Body of pancreas (tissue), 4 donors: ENCODE measurements at regions not wholly inside any gene's neighbourhood (a gene's known extent, or its start where the extent isn't known, plus 50 kb on each side); places are given as distances from the start of the nearest gene placed in this dataset.

Experiments used
- ATAC-seq: fragments of 150-250 bp; one replicate; pipeline ENCODE4 v1.9.1; 2016
- DNase-seq, 4 donors: peaks; one replicate each; pipeline ENCODE4 v3.0.0-alpha.2; 2019
- H3K27ac ChIP-seq, 4 donors: fragments of 200-600 bp; sonication (generic); 1 replicate in 3 of 4; 2 replicates in 1 of 4; pipeline versions ENCODE4 v1.5.1 to v1.6.1; 2016 to 2019; ENCODE audit warnings: mild to moderate bottlenecking in 1 of 4, mixed read lengths in 1 of 4, moderate library complexity in 1 of 4
- H3K27me3 ChIP-seq, 2 donors: fragments of 200-600 bp; sonication (generic); one replicate each; pipeline ENCODE4 v1.6.0; 2016; ENCODE audit warnings: mild to moderate bottlenecking in 1 of 2
- H3K36me3 ChIP-seq, 2 donors: fragments of 200-600 bp; sonication (generic); replicated peaks in 1 of 2; 2 replicates each; pipeline ENCODE4 v1.5.1; 2016; ENCODE audit warnings: low read depth in 2 of 2; ENCODE audit not compliant: insufficient read depth in 1 of 2
- H3K4me1 ChIP-seq: fragments of 200-600 bp; sonication (generic); one replicate; pipeline ENCODE4 v1.6.0; 2016
- H3K4me3 ChIP-seq, 2 donors: fragments of 200-600 bp; sonication (generic); 1 replicate in 1 of 2; 2 replicates in 1 of 2; pipeline ENCODE4 v1.5.1; 2016 to 2019
- H3K9me3 ChIP-seq, 3 donors: fragments of 200-600 bp; sonication (generic); 1 replicate in 2 of 3; 2 replicates in 1 of 3; pipeline ENCODE4 v1.5.1; 2016
- POLR2A ChIP-seq, 3 donors: fragments of 450-650 bp; IDR thresholded peaks; one replicate each; pipeline ENCODE4 v1.6.1; 2016; ENCODE audit warnings: antibody characterized with exemption in 3 of 3, mild to moderate bottlenecking in 2 of 3
- WGBS, 2 donors: methylation state at CpG; one replicate each; pipeline ENCODE4 v1.1.5; 2017; 5-methylcytosine and 5-hydroxymethylcytosine counted together
- intact Hi-C: fragments of 100-400 bp; cut with DNase I; formaldehyde crosslinking; loops from one replicate; pipeline ENCODE4 v1.15.1; 2023
- TF ChIP-seq, protein P1 (sequence below), 7 experiments: fragments of 450-650 bp in 4 of 7; fragments of 200-600 bp in 3 of 7; sonication (generic) in 3 of 7; IDR thresholded peaks; one replicate each; pipeline ENCODE4 v1.5.1; 2016 to 2019; ENCODE audit warnings: antibody characterized with exemption in 7 of 7

DNA sequence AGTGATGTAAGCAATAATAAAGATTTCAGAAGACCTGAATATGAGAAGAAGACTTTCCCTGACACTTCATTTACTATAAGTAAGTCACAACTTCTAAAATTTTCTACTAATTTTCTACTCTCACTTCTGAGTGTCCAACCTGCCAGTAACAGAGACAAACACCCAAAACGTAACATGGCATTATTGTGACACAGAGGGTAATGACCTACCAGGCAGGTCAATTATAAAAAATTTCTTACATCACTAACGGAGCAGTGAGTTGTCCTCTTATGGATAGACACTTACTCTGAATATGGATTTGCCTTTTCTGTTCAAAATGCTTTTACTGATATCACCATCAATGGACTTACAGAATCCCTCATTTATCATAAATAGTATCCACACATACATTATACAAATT lies 405.9 kb upstream of the MAGEB16 start:
- DNase-seq (no peak), ATAC-seq (no peak)
- H3K4me3 ChIP-seq, result no peak overlapping the region
- no peak overlapping the region for H3K27ac ChIP-seq
- H3K4me1 ChIP-seq, result no peaks in the 10 kb centered on the region
- no peaks in the 10 kb centered on the region for H3K36me3 ChIP-seq
- WGBS, 2 donors, result 88 to 94% methylated on average over 2 of the region's 2 CpGs
- intact Hi-C loops, result no loop called here
- H3K27me3 ChIP-seq, result no peaks in the 10 kb centered on the region
- no peaks in the 10 kb centered on the region for H3K9me3 ChIP-seq
- TF ChIP-seq POLR2A (IDR thresholded peaks at IDR 0.05), result no peak
- TF ChIP-seq, protein P1, sequence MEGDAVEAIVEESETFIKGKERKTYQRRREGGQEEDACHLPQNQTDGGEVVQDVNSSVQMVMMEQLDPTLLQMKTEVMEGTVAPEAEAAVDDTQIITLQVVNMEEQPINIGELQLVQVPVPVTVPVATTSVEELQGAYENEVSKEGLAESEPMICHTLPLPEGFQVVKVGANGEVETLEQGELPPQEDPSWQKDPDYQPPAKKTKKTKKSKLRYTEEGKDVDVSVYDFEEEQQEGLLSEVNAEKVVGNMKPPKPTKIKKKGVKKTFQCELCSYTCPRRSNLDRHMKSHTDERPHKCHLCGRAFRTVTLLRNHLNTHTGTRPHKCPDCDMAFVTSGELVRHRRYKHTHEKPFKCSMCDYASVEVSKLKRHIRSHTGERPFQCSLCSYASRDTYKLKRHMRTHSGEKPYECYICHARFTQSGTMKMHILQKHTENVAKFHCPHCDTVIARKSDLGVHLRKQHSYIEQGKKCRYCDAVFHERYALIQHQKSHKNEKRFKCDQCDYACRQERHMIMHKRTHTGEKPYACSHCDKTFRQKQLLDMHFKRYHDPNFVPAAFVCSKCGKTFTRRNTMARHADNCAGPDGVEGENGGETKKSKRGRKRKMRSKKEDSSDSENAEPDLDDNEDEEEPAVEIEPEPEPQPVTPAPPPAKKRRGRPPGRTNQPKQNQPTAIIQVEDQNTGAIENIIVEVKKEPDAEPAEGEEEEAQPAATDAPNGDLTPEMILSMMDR (IDR thresholded peaks at IDR 0.05), result no peak

DNA sequence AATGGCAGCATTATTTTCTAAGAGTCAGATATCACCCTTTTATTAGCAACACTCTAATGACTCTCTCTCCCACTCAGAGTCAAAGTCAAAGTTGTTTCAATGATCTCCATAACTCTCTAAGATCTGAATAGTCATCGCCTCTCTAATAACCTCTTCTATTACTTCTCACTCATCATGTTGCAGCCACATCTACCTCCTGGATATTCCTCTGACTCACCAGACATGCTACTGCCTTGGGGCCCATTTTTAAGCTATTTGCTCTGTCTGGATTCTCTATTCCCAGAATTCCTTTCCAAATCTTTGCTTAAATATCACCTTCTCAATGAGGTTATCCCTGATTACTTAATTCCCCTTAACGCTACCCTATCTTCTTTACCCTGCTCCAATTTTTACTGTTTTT lies 391.8 kb upstream of the MAGEB16 start:
- H3K4me1 ChIP-seq, result no peaks in the 10 kb centered on the region
- intact Hi-C loops, result no loop called here
- no peaks in the 10 kb centered on the region for H3K27me3 ChIP-seq
- H3K36me3 ChIP-seq, result no peaks in the 10 kb centered on the region
- H3K27ac ChIP-seq, result no peak overlapping the region
- TF ChIP-seq, protein P1 (IDR thresholded peaks at IDR 0.05), result no peak
- TF ChIP-seq POLR2A (IDR thresholded peaks at IDR 0.05), result no peak
- no peaks in the 10 kb centered on the region for H3K9me3 ChIP-seq
- DNase-seq, result no peak
- no peak overlapping the region for H3K4me3 ChIP-seq
- 96 to 97% methylated on average over 2 of the region's 2 CpGs for WGBS, 2 donors
- no peak for ATAC-seq

DNA sequence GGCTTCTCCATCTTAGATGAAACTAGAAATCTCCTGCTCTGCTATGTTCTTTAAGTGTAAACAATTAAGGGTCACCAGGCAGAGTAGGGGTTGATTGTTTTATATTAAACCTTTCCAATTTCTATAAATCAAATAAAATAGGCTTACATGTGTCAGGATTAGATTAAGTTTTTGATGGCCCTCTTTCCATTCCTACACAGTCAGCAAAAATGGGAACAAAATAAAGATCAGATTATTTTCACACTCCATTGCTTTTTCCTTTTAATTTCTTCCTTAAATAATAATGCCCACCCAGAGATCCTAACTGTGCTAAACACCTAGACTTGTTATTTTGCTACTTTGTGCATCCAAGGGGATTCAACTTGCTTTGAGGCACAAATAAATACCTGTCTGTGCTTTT lies 381.4 kb upstream of the MAGEB16 start:
- no peak for DNase-seq
- no peaks in the 10 kb centered on the region for H3K36me3 ChIP-seq
- no peak overlapping the region for H3K27ac ChIP-seq
- no peaks in the 10 kb centered on the region for H3K9me3 ChIP-seq
- no peak for ATAC-seq
- no peaks in the 10 kb centered on the region for H3K27me3 ChIP-seq
- TF ChIP-seq, protein P1 (IDR thresholded peaks at IDR 0.05), result no peak
- no peak for TF ChIP-seq POLR2A (IDR thresholded peaks at IDR 0.05)
- intact Hi-C loops, result no loop called here
- no peaks in the 10 kb centered on the region for H3K4me1 ChIP-seq
- H3K4me3 ChIP-seq, result no peak overlapping the region

DNA sequence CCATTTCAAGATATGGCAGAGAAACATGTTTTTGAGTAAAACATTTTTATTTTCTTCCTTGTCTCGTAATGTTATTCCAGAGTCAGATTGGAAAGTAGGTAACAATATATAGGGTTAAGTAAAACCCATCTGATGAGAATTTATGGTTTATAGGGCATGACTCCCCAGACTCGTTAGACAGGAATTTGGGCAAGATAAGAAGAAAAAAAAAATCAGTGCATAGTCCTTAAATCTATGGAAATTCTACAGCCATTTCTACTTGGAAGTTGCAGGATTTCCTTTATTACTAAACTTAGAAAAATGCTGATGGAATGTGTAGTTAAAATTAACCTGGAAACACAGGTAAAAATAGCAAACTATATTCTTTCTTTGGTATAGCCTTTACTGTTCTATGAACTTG lies 366.1 kb upstream of the MAGEB16 start:
- DNase-seq, result no peak
- Histone ChIP-seq H3K27ac (no peak overlapping the region), H3K4me3 (no peak overlapping the region), H3K4me1 (no peaks in the 10 kb centered on the region), H3K36me3 (no peaks in the 10 kb centered on the region), H3K27me3 (no peaks in the 10 kb centered on the region), H3K9me3 (no peaks in the 10 kb centered on the region)
- TF ChIP-seq POLR2A (IDR thresholded peaks at IDR 0.05), result no peak
- TF ChIP-seq, protein P1 (IDR thresholded peaks at IDR 0.05), result no peak
- ATAC-seq, result no peak
- WGBS, 2 donors, result 42 to 53% methylated on average over 2 of the region's 2 CpGs
- intact Hi-C loops, result no loop called here

DNA sequence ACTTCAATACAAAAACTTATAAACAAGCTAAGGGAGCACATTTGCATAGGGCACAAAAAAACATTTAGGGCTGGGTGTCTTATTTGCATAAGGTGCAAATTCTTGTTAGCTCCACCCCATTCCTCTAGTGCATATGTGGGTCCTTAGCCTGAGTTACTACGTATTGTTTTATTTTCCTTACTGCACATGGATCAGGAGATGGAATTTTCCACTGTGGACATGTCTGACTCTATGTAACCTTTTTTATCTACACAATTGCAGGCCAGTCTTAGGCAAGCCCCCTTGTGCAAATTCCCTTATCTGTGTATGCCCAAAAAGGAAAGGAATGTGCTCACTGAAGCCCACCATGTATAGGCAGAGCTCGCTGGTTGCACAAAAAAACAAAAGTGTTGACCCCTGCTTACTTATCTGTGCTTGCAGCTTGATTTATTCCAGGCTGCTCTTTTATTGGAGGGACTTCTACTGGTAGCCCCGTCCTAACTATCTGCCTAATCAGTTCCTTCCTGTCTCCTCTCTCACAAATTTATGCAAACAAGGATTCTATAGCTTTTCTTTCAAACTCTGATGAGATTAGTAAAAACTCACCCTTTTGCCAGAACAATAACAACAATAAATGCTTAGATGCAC lies 359.0 kb upstream of the MAGEB16 start:
- TF ChIP-seq, protein P1 (IDR thresholded peaks at IDR 0.05), result no peak
- TF ChIP-seq POLR2A (IDR thresholded peaks at IDR 0.05), result no peak
- Histone ChIP-seq H3K27me3 (no peaks in the 10 kb centered on the region), H3K27ac (peak overlapping the region in 3 of 4 donors; percentile 22 to 70 (median 30)), H3K4me1 (peaks cover 31% of the 10 kb centered on the region), H3K36me3 (no peaks in the 10 kb centered on the region), H3K4me3 (no peak overlapping the region), H3K9me3 (no peaks in the 10 kb centered on the region)
- 29 to 38% methylated on average over 3 of the region's 3 CpGs for WGBS, 2 donors
- ATAC-seq (no peak), DNase-seq (no peak)
- intact Hi-C loops, result no loop called here
